SK-N-SH (cell line): ENCODE measurements at regions not wholly inside any gene's neighbourhood (a gene's known extent, or its start where the extent isn't known, plus 50 kb on each side); places are given as distances from the start of the nearest gene placed in this dataset.
A peak's percentile ranks its signal among the peaks of the same experiment; 100 is the strongest.

Source experiments
- CTCF ChIA-PET: fragments of 300-600, 350-600 bp; formaldehyde crosslinking; extraction: SDS; loops from one replicate; lab custom pipeline; 2021; lab: Yijun Ruan, JAX
- POLR2A ChIA-PET: fragments of 350-600 bp; sonication (Branson Sonifier 250); formaldehyde crosslinking; extraction: SDS; loops from one replicate; lab custom pipeline; 2020; ENCODE audit warnings: antibody characterized with exemption, inconsistent platforms; lab: Yijun Ruan, JAX
- DNase-seq: peaks from one replicate; pipeline ENCODE4 v3.0.0; 2012
- H2AFZ ChIP-seq: fragments of 200-600 bp; sonication (generic); 2 replicates; pipeline ENCODE4 v1.8.1; 2016; ENCODE audit warnings: antibody characterized with exemption, mild to moderate bottlenecking, low read depth
- H3F3A ChIP-seq: fragments of 200-600 bp; sonication (generic); replicated peaks from 2 replicates; pipeline ENCODE3; 2016; ENCODE audit warnings: antibody characterized with exemption, mild to moderate bottlenecking; ENCODE audit not compliant: insufficient read depth
- H3K27ac ChIP-seq, 2 experiments: fragments of 200-500 bp in 1 of 2; fragments of 200-600 bp in 1 of 2; sonication (Bioruptor generic) in 1 of 2; sonication (generic), shearing (Covaris generic) in 1 of 2; 2 replicates each; pipeline versions ENCODE4 v1.5.1 to v1.6.1; 2014 to 2016; ENCODE audit warnings: low read depth in 2 of 2, inconsistent platforms in 1 of 2, low read length in 1 of 2, mild to moderate bottlenecking in 1 of 2, mixed read lengths in 1 of 2
- H3K27me3 ChIP-seq: fragments of 200-600 bp; sonication (generic), shearing (Covaris generic); 2 replicates; pipeline ENCODE4 v1.6.1; 2016; ENCODE audit warnings: mixed run types; ENCODE audit not compliant: insufficient read depth
- H3K36me3 ChIP-seq, 2 experiments: fragments of 200-500 bp in 1 of 2; fragments of 200-600 bp in 1 of 2; sonication (Bioruptor generic) in 1 of 2; sonication (generic) in 1 of 2; replicated peaks in 1 of 2; 2 replicates each; pipeline versions ENCODE3 to v1.5.1; 2014 to 2016; ENCODE audit warnings: low read length in 1 of 2, mild to moderate bottlenecking in 1 of 2; ENCODE audit not compliant: insufficient read depth in 2 of 2, control insufficient read depth in 1 of 2
- H3K4me1 ChIP-seq, 2 experiments: fragments of 200-500 bp in 1 of 2; fragments of 200-600 bp in 1 of 2; sonication (Bioruptor generic) in 1 of 2; sonication (generic), shearing (Covaris generic) in 1 of 2; 2 replicates each; pipeline versions ENCODE4 v1.5.1 to v1.6.1; 2014 to 2016; ENCODE audit warnings: low read depth in 1 of 2, low read length in 1 of 2, mixed run types in 1 of 2; ENCODE audit not compliant: insufficient read depth in 2 of 2, control insufficient read depth in 1 of 2
- H3K4me2 ChIP-seq: fragments of 200-600 bp; sonication (generic), shearing (Covaris generic); 2 replicates; pipeline ENCODE4 v1.6.1; 2017; ENCODE audit warnings: mixed run types
- H3K4me3 ChIP-seq, 2 experiments: fragments of 200-500 bp in 1 of 2; fragments of 200-600 bp in 1 of 2; sonication (Bioruptor generic) in 1 of 2; sonication (generic), shearing (Covaris generic) in 1 of 2; 2 replicates each; pipeline versions ENCODE4 v1.5.1 to v1.8.1; 2014 to 2016; ENCODE audit warnings: low read depth in 2 of 2, inconsistent platforms in 1 of 2, low read length in 1 of 2, mild to moderate bottlenecking in 1 of 2, mixed read lengths in 1 of 2, moderate library complexity in 1 of 2
- H3K79me2 ChIP-seq: fragments of 200-600 bp; sonication (generic); 2 replicates; pipeline ENCODE4 v1.8.1; 2017; ENCODE audit warnings: mild to moderate bottlenecking; ENCODE audit not compliant: insufficient read depth
- H3K9ac ChIP-seq: fragments of 200-600 bp; sonication (generic); 2 replicates; pipeline ENCODE4 v1.6.1; 2017; ENCODE audit warnings: mixed run types
- H3K9me2 ChIP-seq: fragments of 200-600 bp; sonication (generic); 2 replicates; pipeline ENCODE4 v1.6.1; 2017; ENCODE audit warnings: mixed run types
- H3K9me3 ChIP-seq: fragments of 200-600 bp; sonication (generic); 2 replicates; pipeline ENCODE4 v1.6.1; 2017; ENCODE audit warnings: mixed run types, mild to moderate bottlenecking, moderate library complexity
- H4K20me1 ChIP-seq: fragments of 200-600 bp; sonication (generic); 2 replicates; pipeline ENCODE4 v1.6.1; 2017; ENCODE audit warnings: mild to moderate bottlenecking, mixed run types; ENCODE audit not compliant: insufficient read depth
- CHD2 ChIP-seq: fragments of 150-350 bp; IDR thresholded peaks from 2 replicates; pipeline ENCODE4 v1.6.1; 2018; ENCODE audit warnings: low read length; ENCODE audit not compliant: partially characterized antibody
- CTCF ChIP-seq: fragments of 200-600 bp; sonication (generic); IDR thresholded peaks from 2 replicates; pipeline ENCODE4 v1.6.1; 2017; ENCODE audit warnings: antibody characterized with exemption, mild to moderate bottlenecking, moderate library complexity
- ELF1 ChIP-seq: IDR thresholded peaks from 2 replicates; pipeline ENCODE4 v1.4.0; 2012
- EP300 ChIP-seq, 2 experiments: IDR thresholded peaks; 2 replicates each; pipeline versions ENCODE4 v1.4.0 to v1.6.1; 2012; ENCODE audit warnings: borderline replicate concordance in 1 of 2, low read depth in 1 of 2, low read length in 1 of 2
- EZH2phosphoT487 ChIP-seq: fragments of 200-600 bp; sonication (generic); IDR thresholded peaks from 2 replicates; pipeline ENCODE4 v1.6.1; 2017; ENCODE audit warnings: low read depth, mixed run types, mild to moderate bottlenecking, antibody characterized with exemption, moderate library complexity, borderline replicate concordance
- FOXM1 ChIP-seq: IDR thresholded peaks from 2 replicates; pipeline ENCODE4 v1.4.0; 2012; ENCODE audit warnings: low read depth, mild to moderate bottlenecking
- GABPA ChIP-seq: IDR thresholded peaks from 2 replicates; pipeline ENCODE4 v1.4.0; 2012; ENCODE audit warnings: low read depth, mild to moderate bottlenecking
- IRF3 ChIP-seq: fragments of 150-350 bp; IDR thresholded peaks from 2 replicates; pipeline ENCODE4 v1.6.1; 2016; ENCODE audit warnings: mild to moderate bottlenecking, low read depth, low read length
- MEF2A ChIP-seq: IDR thresholded peaks from 2 replicates; pipeline ENCODE4 v1.4.0; 2012; ENCODE audit warnings: low read depth, borderline replicate concordance
- MXI1 ChIP-seq: IDR thresholded peaks from 2 replicates; pipeline ENCODE4 v1.6.1; 2012; ENCODE audit warnings: mild to moderate bottlenecking, low read depth, low read length, improper control_type of control experiment
- NRF1 ChIP-seq: IDR thresholded peaks from 2 replicates; pipeline ENCODE4 v1.6.1; 2012; ENCODE audit warnings: low read depth, mild to moderate bottlenecking, low read length
- RAD21 ChIP-seq: IDR thresholded peaks from 2 replicates; pipeline ENCODE4 v1.6.1; 2012; ENCODE audit warnings: mild to moderate bottlenecking, low read length
- RCOR1 ChIP-seq: fragments of 150-350 bp; IDR thresholded peaks from 2 replicates; pipeline ENCODE4 v1.6.1; 2017; ENCODE audit warnings: antibody characterized with exemption, low read length
- TAF1 ChIP-seq: IDR thresholded peaks from 2 replicates; pipeline ENCODE4 v1.6.1; 2012; ENCODE audit warnings: low read depth, mild to moderate bottlenecking, low read length, moderate library complexity, borderline replicate concordance
- ZBTB33 ChIP-seq: IDR thresholded peaks from 2 replicates; pipeline ENCODE4 v1.4.0; 2012; ENCODE audit warnings: low read depth, borderline replicate concordance
- WGBS: methylation state at CpG from one replicate; pipeline ENCODE4 v1.1.6; 2017; ENCODE audit warnings: low lambda C conversion rate; 5-methylcytosine and 5-hydroxymethylcytosine counted together

GRCh38 chr2:18752022-18752493, 162.7 kb upstream of the NT5C1B start (continued):
- no peak for TF ChIP-seq EZH2phosphoT487
- TF ChIP-seq EP300 (IDR thresholded peaks at IDR 0.05; ENCODE audit: borderline replicate concordance in 1 of 2, low read depth in 1 of 2, low read length in 1 of 2) = no peak
- no peak for TF ChIP-seq FOXM1
- no peak for TF ChIP-seq NRF1
- no peak for TF ChIP-seq CHD2
- no peak for TF ChIP-seq MXI1
- no peak for TF ChIP-seq TAF1
- TF ChIP-seq MEF2A = no peak
- TF ChIP-seq, all 33 proteins: peak for 0

GRCh38 chr2:18750672-18751554, 161.5 kb upstream of the NT5C1B start:
- no peak overlapping the region for H3K4me3 ChIP-seq
- 0 out of 2 replicates have a peak overlapping the region, but pooled peaks have one; percentile 4 for H3K9ac ChIP-seq
- H3K27me3 ChIP-seq = no peaks in the 10 kb centered on the region
- CTCF ChIA-PET = interaction anchor here (0.6 to 6.3 kb wide), 47 partner anchors 9 to 1112 kb away, joined by 3 to 107 read pairs (median 4); partner anchors contain the start of gene OSR1
- H3K79me2 ChIP-seq = no peaks in the 10 kb centered on the region
- WGBS = 65% methylated on average over 5 of the region's 5 CpGs
- no peaks in the 10 kb centered on the region for H3F3A ChIP-seq
- H3K9me2 ChIP-seq = no peaks in the 10 kb centered on the region
- TF ChIP-seq RCOR1 = no peak
- TF ChIP-seq GABPA = no peak
- TF ChIP-seq EP300 (IDR thresholded peaks at IDR 0.05; ENCODE audit: borderline replicate concordance in 1 of 2, low read depth in 1 of 2, low read length in 1 of 2) = no peak
- TF ChIP-seq ELF1 = no peak
- TF ChIP-seq RAD21 = no peak
- TF ChIP-seq CTCF = no peak
- TF ChIP-seq ZBTB33 = no peak
- no peak for TF ChIP-seq TAF1
- TF ChIP-seq IRF3 = no peak
- peak overlapping the region; percentile 17 for H3K4me2 ChIP-seq
- no peak for DNase-seq
- H3K27ac ChIP-seq = peak overlapping the region in 1 of 2 experiments; percentile 19; a peak in 2 of 4 replicates
- POLR2A ChIA-PET = no interaction called here
- H3K9me3 ChIP-seq = no peaks in the 10 kb centered on the region
- H4K20me1 ChIP-seq = no peaks in the 10 kb centered on the region
- H3K4me1 ChIP-seq = peaks cover 0 to 23% of the 10 kb centered on the region in 2 experiments; a peak in 2 of 4 replicates
- no peaks in the 10 kb centered on the region for H3K36me3 ChIP-seq
- peak overlapping the region; percentile 56; the same call in 1 of the 2 replicates for H2AFZ ChIP-seq
